GM12878 (cell line): ENCODE measurements at regions not wholly inside any gene's neighbourhood (a gene's known extent, or its start where the extent isn't known, plus 50 kb on each side); places are given as distances from the start of the nearest gene placed in this dataset.
"Not testable (repeated sequence)": the region's sequence is repeated elsewhere in the genome, so short reads cannot be mapped to it uniquely, and the experiment has no call there.

Experiments used
- ATAC-seq: fragments of 200-7000 bp; cut with Tn5 transposase; 3 replicates; pipeline ENCODE4 v1.9.1; 2020; ENCODE audit warnings: mild to moderate bottlenecking, moderate library complexity
- BruUV-seq: library from RNA; stranded (reverse); fragments of 400-500 nt; replicated peaks from 2 replicates; lab custom pipeline; 2021; lab: Mats Ljungman, UMichigan
- CTCF ChIA-PET: fragments of 300-600 bp; sonication (Branson Sonifier 250); formaldehyde crosslinking; extraction: SDS; loops from one replicate; lab custom pipeline; 2021; ENCODE audit warnings: inconsistent platforms; lab: Yijun Ruan, JAX
- POLR2A ChIA-PET: fragments of 350-600 bp; formaldehyde crosslinking; extraction: SDS; loops from one replicate; lab custom pipeline; 2021; ENCODE audit warnings: inconsistent platforms; lab: Charles Lee
- RAD21 ChIA-PET: fragments of 300-600 bp; sonication (Branson Sonifier 250); formaldehyde crosslinking; loops from one replicate; lab custom pipeline; 2023; ENCODE audit warnings: antibody characterized with exemption; ENCODE audit not compliant: unreplicated experiment; lab: Charles Lee
- SMC1A ChIA-PET: fragments of 300-600 bp; sonication (Branson Sonifier 250); formaldehyde crosslinking; loops from one replicate; lab custom pipeline; 2023; ENCODE audit not compliant: unreplicated experiment, uncharacterized antibody; lab: Charles Lee
- DNase-seq: peaks from one replicate; pipeline ENCODE4 v3.0.0-alpha.2; 2011; ENCODE audit warnings: low read depth, low spot score
- FAIRE-seq: peaks from 3 replicates; lab custom pipeline; 2011; peaks lifted over from hg19 to GRCh38; lab: Jason Lieb, UNC
- H2AFZ ChIP-seq: 2 replicates; pipeline ENCODE4 v1.6.0; 2011; ENCODE audit warnings: low read depth, low read length, control low read depth; ENCODE audit not compliant: control insufficient read depth
- H3K27ac ChIP-seq: 2 replicates; pipeline ENCODE4 v1.5.1; 2011; ENCODE audit warnings: control low read depth; ENCODE audit not compliant: control insufficient read depth, insufficient read depth
- H3K27me3 ChIP-seq, 2 experiments: replicated peaks in 1 of 2; 2 replicates each; pipeline versions ENCODE4 v1.6.0 to v1.6.1; 2011; ENCODE audit warnings: low read length in 1 of 2; ENCODE audit not compliant: control insufficient read depth in 2 of 2, insufficient read depth in 2 of 2
- H3K36me3 ChIP-seq, 2 experiments: 2 replicates each; pipeline ENCODE4 v1.5.1; 2011; ENCODE audit warnings: low read length in 1 of 2; ENCODE audit not compliant: control insufficient read depth in 2 of 2, insufficient read depth in 2 of 2
- H3K4me1 ChIP-seq: 2 replicates; pipeline ENCODE4 v1.6.1; 2011; ENCODE audit warnings: mild to moderate bottlenecking, low read length, moderate library complexity, mixed read lengths; ENCODE audit not compliant: control insufficient read depth, insufficient read depth
- H3K4me2 ChIP-seq: 2 replicates; pipeline ENCODE4 v1.6.0; 2011; ENCODE audit warnings: control low read depth; ENCODE audit not compliant: control insufficient read depth, insufficient read depth
- H3K4me3 ChIP-seq: fragments of 200-600 bp; sonication (generic); 2 replicates; pipeline ENCODE4 v1.5.1; 2016
- H3K79me2 ChIP-seq: 2 replicates; pipeline ENCODE4 v1.6.0; 2011; ENCODE audit warnings: low read length; ENCODE audit not compliant: control insufficient read depth, insufficient read depth
- H3K9ac ChIP-seq: 2 replicates; pipeline ENCODE4 v1.8.0; 2011; ENCODE audit warnings: low read length, control low read depth, mixed read lengths; ENCODE audit not compliant: control insufficient read depth, insufficient read depth
- H3K9me3 ChIP-seq: replicated peaks from 3 replicates; pipeline ENCODE4 v1.5.1; 2011; ENCODE audit warnings: mild to moderate bottlenecking, low read length; ENCODE audit not compliant: control insufficient read depth, insufficient read depth
- H4K20me1 ChIP-seq: 2 replicates; pipeline ENCODE4 v1.6.0; 2011; ENCODE audit not compliant: control insufficient read depth, insufficient read depth
- CBX3 ChIP-seq: fragments of 200-600 bp; sonication (generic); IDR thresholded peaks from 2 replicates; pipeline ENCODE4 v1.6.1; 2016; ENCODE audit warnings: low read depth, borderline replicate concordance
- DPF2 ChIP-seq: fragments of 450-650 bp; IDR thresholded peaks from 2 replicates; pipeline ENCODE4 v1.6.1; 2017; ENCODE audit warnings: mild to moderate bottlenecking
- FOS ChIP-seq: IDR thresholded peaks from 3 replicates; pipeline ENCODE4 v1.6.1; 2011; ENCODE audit warnings: borderline replicate concordance; ENCODE audit not compliant: insufficient read length; ENCODE audit errors: extremely low read depth
- KDM1A ChIP-seq: fragments of 200-600 bp; sonication (generic); IDR thresholded peaks from 2 replicates; pipeline ENCODE4 v1.6.1; 2016; ENCODE audit warnings: borderline replicate concordance
- MTA2 ChIP-seq: fragments of 450-650 bp; IDR thresholded peaks from 2 replicates; pipeline ENCODE4 v1.6.1; 2016; ENCODE audit warnings: low read depth, mild to moderate bottlenecking, moderate library complexity
- MYC ChIP-seq: IDR thresholded peaks from 2 replicates; pipeline ENCODE4 v1.6.1; 2011; ENCODE audit warnings: mild to moderate bottlenecking, low read length, moderate library complexity, inconsistent platforms; ENCODE audit not compliant: insufficient read depth, insufficient replicate concordance, insufficient read length, severe bottlenecking
- NR2C2 ChIP-seq: IDR thresholded peaks from 2 replicates; pipeline ENCODE4 v1.6.1; 2011; ENCODE audit warnings: borderline replicate concordance, low read depth; ENCODE audit not compliant: control insufficient read depth, insufficient read length
- RAD21 ChIP-seq: IDR thresholded peaks from 2 replicates; pipeline ENCODE4 v1.6.1; 2011; ENCODE audit warnings: mild to moderate bottlenecking, low read depth, low read length, moderate library complexity; ENCODE audit not compliant: insufficient read depth
- RUNX3 ChIP-seq: IDR thresholded peaks from 2 replicates; pipeline ENCODE4 v1.6.1; 2012; ENCODE audit warnings: low read length, inconsistent platforms
- SUPT20H ChIP-seq: IDR thresholded peaks from 2 replicates; pipeline ENCODE4 v1.6.1; 2011; ENCODE audit warnings: low read depth, mild to moderate bottlenecking, low read length, moderate library complexity, borderline replicate concordance; ENCODE audit not compliant: control insufficient read depth
- ZNF207 ChIP-seq: fragments of 450-650 bp; IDR thresholded peaks from 2 replicates; pipeline ENCODE4 v1.6.1; 2014; ENCODE audit warnings: antibody characterized with exemption, mild to moderate bottlenecking, borderline replicate concordance
- ZSCAN29 ChIP-seq: fragments of 450-650 bp; IDR thresholded peaks from 2 replicates; pipeline ENCODE4 v1.6.1; 2017; ENCODE audit warnings: mild to moderate bottlenecking, moderate library complexity
- ZZZ3 ChIP-seq: IDR thresholded peaks from 2 replicates; pipeline ENCODE4 v1.6.1; 2011; ENCODE audit warnings: low read depth; ENCODE audit not compliant: control insufficient read depth, insufficient read length
- WGBS: methylation state at CpG from one replicate; pipeline ENCODE4 v1.1.6; 2016; ENCODE audit warnings: low lambda C conversion rate; ENCODE audit not compliant: insufficient replicate concordance, insufficient coverage; ENCODE audit errors: missing lambda C conversion rate; 5-methylcytosine and 5-hydroxymethylcytosine counted together
- in situ Hi-C: fragments of 300-500 bp; cut with MboI; formaldehyde crosslinking; loops from 9 replicates; pipeline ENCODE4 v1.14.3; 2018; ENCODE audit warnings: mixed read lengths
- intact Hi-C: fragments of 100-400 bp; cut with micrococcal nuclease; formaldehyde crosslinking; loops from one replicate; pipeline ENCODE4 v1.14.2; 2022; ENCODE audit not compliant: unreplicated experiment
- TF ChIP-seq, protein P1 (sequence below): IDR thresholded peaks from 2 replicates; pipeline ENCODE4 v1.6.1; 2011; ENCODE audit warnings: borderline replicate concordance, low read depth, mild to moderate bottlenecking, moderate library complexity, low read length; ENCODE audit not compliant: insufficient read depth, poor library complexity, severe bottlenecking

- TF ChIP-seq MYC: no peak
- TF ChIP-seq FOS: no peak
- TF ChIP-seq ZSCAN29: no peak
- TF ChIP-seq CBX3: no peak
- TF ChIP-seq DPF2: no peak
- TF ChIP-seq ZZZ3: no peak
- TF ChIP-seq RAD21: no peak
- TF ChIP-seq SUPT20H: no peak
- no peak for TF ChIP-seq KDM1A
- no peak for TF ChIP-seq NR2C2
Observed at GRCh38 chr6:105676857-105677256, 274.0 kb upstream of the PREP start (continued).

DNA sequence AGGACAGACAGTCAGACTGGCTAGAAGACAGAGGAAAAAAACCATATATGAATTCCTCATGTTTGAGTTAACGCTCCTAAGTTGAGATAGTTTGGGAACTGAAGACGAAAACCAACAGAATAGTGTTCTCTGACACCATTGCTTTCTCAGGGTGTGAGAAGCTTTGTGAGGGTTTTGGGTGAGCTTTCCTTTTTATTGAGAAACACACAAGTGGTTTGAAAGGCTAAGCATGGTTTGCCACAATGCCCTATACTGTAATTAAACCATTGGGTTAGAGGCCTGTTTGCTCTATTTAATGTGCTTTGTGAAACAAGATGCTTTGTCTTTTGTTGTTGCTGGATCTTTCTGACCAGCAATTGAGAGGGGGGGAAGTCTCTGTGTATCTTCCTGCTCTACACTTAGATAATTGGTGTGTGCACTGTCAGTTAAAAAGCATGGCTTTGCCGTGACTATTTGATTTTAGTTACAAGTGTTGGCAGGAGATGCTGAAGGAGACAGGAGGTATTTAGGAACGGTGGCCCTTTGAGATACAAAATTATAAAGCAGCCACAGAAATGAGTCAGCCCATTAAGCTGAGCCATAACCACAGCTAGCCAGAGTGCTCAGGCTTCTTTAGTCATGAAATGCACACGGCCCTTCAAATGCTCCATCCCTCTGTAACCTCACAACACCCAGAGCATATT lies 273.0 kb upstream of the PREP start:
- H3K36me3 ChIP-seq: no peaks in the 10 kb centered on the region
- TF ChIP-seq, protein P1, sequence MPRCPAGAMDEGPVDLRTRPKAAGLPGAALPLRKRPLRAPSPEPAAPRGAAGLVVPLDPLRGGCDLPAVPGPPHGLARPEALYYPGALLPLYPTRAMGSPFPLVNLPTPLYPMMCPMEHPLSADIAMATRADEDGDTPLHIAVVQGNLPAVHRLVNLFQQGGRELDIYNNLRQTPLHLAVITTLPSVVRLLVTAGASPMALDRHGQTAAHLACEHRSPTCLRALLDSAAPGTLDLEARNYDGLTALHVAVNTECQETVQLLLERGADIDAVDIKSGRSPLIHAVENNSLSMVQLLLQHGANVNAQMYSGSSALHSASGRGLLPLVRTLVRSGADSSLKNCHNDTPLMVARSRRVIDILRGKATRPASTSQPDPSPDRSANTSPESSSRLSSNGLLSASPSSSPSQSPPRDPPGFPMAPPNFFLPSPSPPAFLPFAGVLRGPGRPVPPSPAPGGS: no peak
- TF ChIP-seq MTA2 (0 out of 2 replicates have a peak, but pooled peaks have one; percentile 26), RUNX3 (peak; percentile 25; the same call in 1 of the 2 replicates), ZNF207 (no peak)
- intact Hi-C loops (no loop called here), in situ Hi-C loops (no loop called here)
- H3K4me1 ChIP-seq: no peaks in the 10 kb centered on the region
- H3K9me3 ChIP-seq: no peaks in the 10 kb centered on the region; the same call in 2 of the 3 replicates
- no peak overlapping the region for H3K4me3 ChIP-seq
- FAIRE-seq: peak; percentile 18
- ChIA-PET RAD21 (interaction anchor here (1.0 to 1.1 kb wide), 2 partner anchors 30 to 183 kb away, joined by 3 read pairs; no protein-coding TSS in a partner anchor), POLR2A (interaction anchor here (0.6 kb wide), 1 partner anchor 416 kb away, joined by 6 read pairs; no protein-coding TSS in a partner anchor), CTCF (interaction anchor here (0.9 to 1.4 kb wide), 3 partner anchors 18 to 244 kb away, joined by 3 to 4 read pairs (median 3); no protein-coding TSS in a partner anchor), SMC1A (interaction anchor here (0.8 to 2.2 kb wide), 10 partner anchors 11 to 179 kb away, joined by 3 to 7 read pairs (median 5); no protein-coding TSS in a partner anchor)
- no peak overlapping the region for H3K27ac ChIP-seq
- H3K9ac ChIP-seq: no peak overlapping the region
- no peaks in the 10 kb centered on the region for H4K20me1 ChIP-seq
- DNase-seq: no peak
- H3K27me3 ChIP-seq: no peaks in the 10 kb centered on the region
- peak; percentile 81 for ATAC-seq
- H3K4me2 ChIP-seq: peak overlapping the region; percentile 25; the same call in 1 of the 2 replicates
- no peak overlapping the region for H2AFZ ChIP-seq
- no TSS peak for BruUV-seq
- H3K79me2 ChIP-seq: no peaks in the 10 kb centered on the region
- 39% methylated on average over 5 of the region's 5 CpGs for WGBS

DNA sequence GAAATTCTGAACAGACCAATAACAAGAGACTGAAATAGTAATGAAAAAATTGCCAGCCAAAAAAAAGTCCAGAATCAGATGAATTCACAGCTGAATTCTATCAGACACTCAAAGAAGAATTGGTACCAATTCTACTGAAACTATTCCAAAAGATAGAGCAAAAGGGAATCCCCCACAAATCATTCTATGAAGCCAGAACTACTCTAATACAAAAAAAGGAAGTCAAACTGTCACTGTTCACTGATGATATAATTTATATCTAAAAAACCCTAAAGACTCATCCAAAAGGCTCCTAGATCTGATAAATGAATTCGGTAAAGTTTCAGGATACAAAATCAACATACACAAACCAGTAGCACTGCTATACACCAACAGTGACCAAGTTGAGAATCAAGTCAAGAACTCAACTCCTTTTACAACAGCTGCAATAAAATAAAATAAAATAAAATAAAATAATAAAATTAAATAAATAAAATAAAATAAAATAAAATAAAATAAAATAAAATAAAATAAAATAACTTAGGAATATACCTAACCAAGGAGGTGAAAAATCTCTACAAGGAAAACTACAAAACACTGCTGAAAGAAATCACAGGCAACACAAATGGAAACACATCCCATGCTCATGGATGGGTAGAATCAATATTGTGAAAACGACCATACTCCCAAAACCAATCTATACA lies 270.1 kb upstream of the PREP start:
- BruUV-seq, in situ Hi-C loops, H3K4me1 ChIP-seq, H3K79me2 ChIP-seq, RAD21 ChIA-PET, ATAC-seq, SMC1A ChIA-PET, H3K9me3 ChIP-seq, H3K4me3 ChIP-seq, H4K20me1 ChIP-seq, H3K9ac ChIP-seq, H3K4me2 ChIP-seq, H2AFZ ChIP-seq, DNase-seq, intact Hi-C loops, H3K27me3 ChIP-seq, H3K27ac ChIP-seq, H3K36me3 ChIP-seq, FAIRE-seq, POLR2A ChIA-PET: not testable (repeated sequence)
- CTCF ChIA-PET: interaction anchor here (1.1 kb wide), 1 partner anchor 19 kb away, joined by 3 read pairs; no protein-coding TSS in a partner anchor
- 64% methylated on average over 2 of the region's 2 CpGs for WGBS
